H9 (cell line): ENCODE measurements at regions not wholly inside any gene's neighbourhood (a gene's known extent, or its start where the extent isn't known, plus 50 kb on each side); places are given as distances from the start of the nearest gene placed in this dataset.

Experiments used
- DNase-seq: peaks from one replicate; pipeline ENCODE4 v3.0.0-alpha.2; 2017
- H2AFZ ChIP-seq: one replicate; pipeline ENCODE4 v1.6.1; 2013; ENCODE audit warnings: mild to moderate bottlenecking, low read length, control low read depth, moderate library complexity
- H2AK5ac ChIP-seq: 2 replicates; pipeline ENCODE4 v1.6.1; 2013; ENCODE audit warnings: low read length, control low read depth, mixed read lengths; ENCODE audit not compliant: insufficient read length
- H2BK120ac ChIP-seq: one replicate; pipeline ENCODE4 v1.6.1; 2013; ENCODE audit warnings: low read depth, mild to moderate bottlenecking, low read length, control low read depth, inconsistent platforms; ENCODE audit not compliant: poor library complexity, severe bottlenecking
- H2BK12ac ChIP-seq: 2 replicates; pipeline ENCODE4 v1.6.1; 2013; ENCODE audit warnings: low read length, control low read depth, mixed read lengths, low read depth; ENCODE audit not compliant: insufficient read length
- H2BK15ac ChIP-seq: 2 replicates; pipeline ENCODE4 v1.6.1; 2013; ENCODE audit warnings: low read depth, low read length, control low read depth
- H2BK20ac ChIP-seq: one replicate; pipeline ENCODE4 v1.6.1; 2013; ENCODE audit warnings: low read depth, mild to moderate bottlenecking, low read length, control low read depth, inconsistent platforms; ENCODE audit not compliant: poor library complexity, severe bottlenecking
- H2BK5ac ChIP-seq: 2 replicates; pipeline ENCODE4 v1.6.1; 2013; ENCODE audit warnings: low read length, control low read depth, mixed read lengths; ENCODE audit not compliant: insufficient read length
- H3K14ac ChIP-seq: 2 replicates; pipeline ENCODE4 v1.6.1; 2013; ENCODE audit warnings: low read length, control low read depth; ENCODE audit not compliant: insufficient read depth
- H3K18ac ChIP-seq: 2 replicates; pipeline ENCODE4 v1.6.1; 2013; ENCODE audit warnings: low read depth, mild to moderate bottlenecking, mixed read lengths, low read length, control low read depth; ENCODE audit not compliant: insufficient read length
- H3K23ac ChIP-seq: 2 replicates; pipeline ENCODE4 v1.6.1; 2013; ENCODE audit warnings: low read length, control low read depth, mixed read lengths, low read depth; ENCODE audit not compliant: insufficient read length
- H3K23me2 ChIP-seq: 2 replicates; pipeline ENCODE4 v1.6.1; 2013; ENCODE audit warnings: low read depth, mild to moderate bottlenecking, mixed read lengths, low read length, control low read depth; ENCODE audit not compliant: insufficient read length, poor library complexity, severe bottlenecking
- H3K27ac ChIP-seq: 2 replicates; pipeline ENCODE4 v1.5.1; 2013; ENCODE audit warnings: low read length, control low read depth, mixed read lengths, low read depth; ENCODE audit not compliant: insufficient read length
- H3K27me3 ChIP-seq: 2 replicates; pipeline ENCODE4 v1.6.1; 2013; ENCODE audit warnings: low read length, control low read depth, inconsistent platforms; ENCODE audit not compliant: insufficient read depth
- H3K4ac ChIP-seq: 2 replicates; pipeline ENCODE4 v1.6.1; 2013; ENCODE audit warnings: low read depth, mild to moderate bottlenecking, control low read depth, inconsistent platforms, low read length, moderate library complexity
- H3K4me1 ChIP-seq: 2 replicates; pipeline ENCODE4 v1.6.1; 2013; ENCODE audit warnings: low read length, control low read depth, inconsistent platforms; ENCODE audit not compliant: insufficient read depth
- H3K4me2 ChIP-seq: 2 replicates; pipeline ENCODE4 v1.6.1; 2013; ENCODE audit warnings: low read length, control low read depth, mixed read lengths; ENCODE audit not compliant: insufficient read length, insufficient read depth
- H3K56ac ChIP-seq: 2 replicates; pipeline ENCODE4 v1.6.1; 2013; ENCODE audit warnings: low read depth, mild to moderate bottlenecking, mixed read lengths, low read length, control low read depth; ENCODE audit not compliant: insufficient read length
- H3K79me1 ChIP-seq: 2 replicates; pipeline ENCODE4 v1.6.1; 2013; ENCODE audit warnings: low read depth, mild to moderate bottlenecking, moderate library complexity, low read length, control low read depth, inconsistent platforms; ENCODE audit not compliant: insufficient read depth, poor library complexity, severe bottlenecking
- H3K79me2 ChIP-seq: 2 replicates; pipeline ENCODE4 v1.6.1; 2013; ENCODE audit warnings: low read length, control low read depth, inconsistent platforms; ENCODE audit not compliant: insufficient read depth
- H3K9ac ChIP-seq: 2 replicates; pipeline ENCODE4 v1.6.1; 2013; ENCODE audit warnings: low read length, control low read depth, mixed read lengths; ENCODE audit not compliant: insufficient read length; ENCODE audit errors: extremely low read depth
- H3K9me3 ChIP-seq: one replicate; pipeline ENCODE4 v1.6.1; 2013; ENCODE audit warnings: low read depth, low read length, inconsistent platforms; ENCODE audit not compliant: control insufficient read depth
- H3T11ph ChIP-seq: one replicate; pipeline ENCODE4 v1.6.1; 2013; ENCODE audit warnings: mild to moderate bottlenecking, low read length, control low read depth, inconsistent platforms
- H4K20me1 ChIP-seq: one replicate; pipeline ENCODE4 v1.6.1; 2013; ENCODE audit not compliant: control insufficient read depth, insufficient read length, insufficient read depth
- H4K5ac ChIP-seq: 2 replicates; pipeline ENCODE4 v1.6.1; 2013; ENCODE audit warnings: low read depth, mild to moderate bottlenecking, mixed read lengths, low read length, control low read depth; ENCODE audit not compliant: insufficient read length
- H4K8ac ChIP-seq: replicated peaks from 2 replicates; pipeline ENCODE4 v1.6.1; 2013; ENCODE audit warnings: low read length, control low read depth, mixed read lengths, low read depth; ENCODE audit not compliant: insufficient read length
- H4K91ac ChIP-seq: 2 replicates; pipeline ENCODE4 v1.6.1; 2013; ENCODE audit warnings: low read depth, mild to moderate bottlenecking, moderate library complexity, mixed read lengths, low read length, control low read depth; ENCODE audit not compliant: insufficient read length
- H3K27ac Mint-ChIP-seq, 3 experiments: 2 replicates in 2 of 3; 3 replicates in 1 of 3; pipeline ENCODE4 v1.8.0; 2020 to 2021; ENCODE audit warnings: mixed read lengths in 3 of 3, mild to moderate bottlenecking in 1 of 3, moderate library complexity in 1 of 3
- H3K27me3 Mint-ChIP-seq: 2 replicates; pipeline ENCODE4 v1.8.0; 2021; ENCODE audit warnings: low read depth, mild to moderate bottlenecking, moderate library complexity, mixed read lengths
- H3K36me3 Mint-ChIP-seq, 3 experiments: 2 replicates in 2 of 3; 3 replicates in 1 of 3; pipeline ENCODE4 v1.8.0; 2020 to 2021; ENCODE audit warnings: low read depth in 3 of 3, mixed read lengths in 3 of 3; ENCODE audit not compliant: insufficient read depth in 1 of 3
- H3K4me1 Mint-ChIP-seq, 2 experiments: 2 replicates each; pipeline ENCODE4 v1.8.0; 2020; ENCODE audit warnings: mixed read lengths in 2 of 2
- H3K4me3 Mint-ChIP-seq, 2 experiments: 2 replicates in 1 of 2; 3 replicates in 1 of 2; pipeline ENCODE4 v1.8.0; 2020 to 2021; ENCODE audit warnings: mild to moderate bottlenecking in 2 of 2, mixed read lengths in 2 of 2, moderate library complexity in 1 of 2
- H3K9me3 Mint-ChIP-seq, 2 experiments: 2 replicates in 1 of 2; 3 replicates in 1 of 2; pipeline ENCODE4 v1.8.0; 2020; ENCODE audit warnings: mild to moderate bottlenecking in 2 of 2, mixed read lengths in 2 of 2, moderate library complexity in 1 of 2
- CTCF ChIP-seq: fragments of 200-600 bp; sonication (generic); conservative IDR thresholded peaks from 3 replicates; pipeline ENCODE4 v1.8.0; 2021; ENCODE audit warnings: antibody characterized with exemption, mild to moderate bottlenecking
- WGBS: extraction: QIAGEN DNeasy Blood & Tissue Kit; methylation state at CpG from one replicate; pipeline ENCODE4 v1.1.7; 2013; ENCODE audit warnings: missing lambda C conversion rate, low lambda C conversion rate, mixed read lengths; ENCODE audit not compliant: insufficient read length; ENCODE audit errors: extremely low coverage; 5-methylcytosine and 5-hydroxymethylcytosine counted together

- Histone ChIP-seq H2AFZ (no peak overlapping the region), H3K14ac (no peak overlapping the region), H4K5ac (no peak overlapping the region), H3K4me2 (no peak overlapping the region), H2BK15ac (no peak overlapping the region), H3K27me3 (no peaks in the 10 kb centered on the region), H4K8ac (no peak overlapping the region), H3K79me1 (no peaks in the 10 kb centered on the region), H2BK120ac (no peak overlapping the region), H3T11ph (no peak overlapping the region), H2BK5ac (no peak overlapping the region), H2AK5ac (no peak overlapping the region), H2BK12ac (no peak overlapping the region), H3K4ac (no peak overlapping the region), H3K27ac (no peak overlapping the region), H4K20me1 (no peaks in the 10 kb centered on the region), H3K4me1 (no peaks in the 10 kb centered on the region), H4K91ac (no peak overlapping the region), H3K23ac (no peak overlapping the region), H2BK20ac (no peak overlapping the region), H3K18ac (no peak overlapping the region), H3K9me3 (no peaks in the 10 kb centered on the region), H3K79me2 (no peaks in the 10 kb centered on the region), H3K23me2 (no peaks in the 10 kb centered on the region), H3K9ac (no peak overlapping the region), H3K56ac (no peak overlapping the region)
- peaks cover 9 to 10% of the 10 kb centered on the region in 2 experiments for H3K4me1 Mint-ChIP-seq
- H3K9me3 Mint-ChIP-seq: peaks cover 12 to 20% of the 10 kb centered on the region in 2 experiments
- H3K27ac Mint-ChIP-seq: no peak overlapping the region
- DNase-seq: no peak
- WGBS: no CpG with 5 or more reads among the region's 11 CpGs
- H3K4me3 Mint-ChIP-seq: no peak overlapping the region
- no peak for TF ChIP-seq CTCF
- H3K36me3 Mint-ChIP-seq: peaks cover 3 to 9% (median 7%) of the 10 kb centered on the region in 3 experiments
- H3K27me3 Mint-ChIP-seq: peaks cover 2% of the 10 kb centered on the region; the same call in 1 of the 2 replicates
Measured at GRCh38 chr6:110545081-110545872, 68.9 kb upstream of the SLC22A16 start.
